Endometrium (tissue), 2 donors: ENCODE measurements at regions not wholly inside any gene's neighbourhood (a gene's known extent, or its start where the extent isn't known, plus 50 kb on each side); places are given as distances from the start of the nearest gene placed in this dataset.
"Not testable (repeated sequence)": the region's sequence is repeated elsewhere in the genome, so short reads cannot be mapped to it uniquely, and the experiment has no call there.

ENCODE experiments used
- FAIRE-seq: peaks from 2 replicates; lab custom pipeline; 2012; peaks lifted over from hg19 to GRCh38; lab: Jason Lieb, UNC
- donor health status: control.
- donor health status: control.

GRCh38 chr1:192418552-192419285, 101.9 kb downstream of the RGS21 start:
- FAIRE-seq, result no peak

- FAIRE-seq, result no peak
Observed at GRCh38 chr1:192430644-192431043, 113.9 kb downstream of the RGS21 start.

DNA sequence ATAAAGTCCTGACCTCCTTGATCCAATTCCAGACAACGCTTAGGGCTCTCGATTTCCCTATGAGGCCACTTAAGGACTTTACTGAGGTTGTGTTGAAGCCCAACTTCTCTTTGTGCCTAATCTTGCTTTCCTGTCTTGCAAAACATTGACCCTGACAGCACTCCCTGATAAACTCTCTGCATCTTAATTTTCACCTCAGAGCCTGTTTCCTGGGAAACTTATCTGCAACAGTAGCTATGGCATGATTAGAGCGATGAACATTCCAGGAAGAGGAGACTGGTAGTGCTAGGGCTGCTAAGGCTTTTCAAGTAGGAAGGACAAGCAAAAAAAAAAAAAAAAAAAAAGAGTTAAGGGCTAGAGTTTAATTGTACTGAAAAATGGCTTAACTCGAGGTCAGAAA, 118.9 kb downstream of the RGS21 start:
- no peak for FAIRE-seq

GRCh38 chr1:192436441-192437078, 119.8 kb downstream of the RGS21 start:
- FAIRE-seq, result no peak

DNA sequence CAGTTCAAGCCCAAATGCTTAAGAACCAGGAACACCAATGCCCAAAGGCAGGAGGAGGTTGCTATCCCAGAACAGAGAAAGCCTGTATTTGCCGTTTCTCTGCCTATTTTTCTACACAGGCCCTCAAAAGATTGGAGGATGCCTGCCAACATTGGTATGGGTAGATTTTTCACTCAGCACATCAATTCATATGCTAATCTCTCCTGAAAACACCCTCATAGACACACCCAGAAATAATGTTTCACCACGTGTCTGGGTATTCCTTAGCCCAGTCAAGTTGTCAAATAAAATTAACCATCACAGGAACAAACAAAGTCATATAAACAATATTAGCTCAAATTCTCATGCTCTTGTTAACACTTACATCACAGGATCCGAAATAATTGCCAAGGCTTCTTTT, 121.9 kb downstream of the RGS21 start:
- FAIRE-seq, result no peak

DNA sequence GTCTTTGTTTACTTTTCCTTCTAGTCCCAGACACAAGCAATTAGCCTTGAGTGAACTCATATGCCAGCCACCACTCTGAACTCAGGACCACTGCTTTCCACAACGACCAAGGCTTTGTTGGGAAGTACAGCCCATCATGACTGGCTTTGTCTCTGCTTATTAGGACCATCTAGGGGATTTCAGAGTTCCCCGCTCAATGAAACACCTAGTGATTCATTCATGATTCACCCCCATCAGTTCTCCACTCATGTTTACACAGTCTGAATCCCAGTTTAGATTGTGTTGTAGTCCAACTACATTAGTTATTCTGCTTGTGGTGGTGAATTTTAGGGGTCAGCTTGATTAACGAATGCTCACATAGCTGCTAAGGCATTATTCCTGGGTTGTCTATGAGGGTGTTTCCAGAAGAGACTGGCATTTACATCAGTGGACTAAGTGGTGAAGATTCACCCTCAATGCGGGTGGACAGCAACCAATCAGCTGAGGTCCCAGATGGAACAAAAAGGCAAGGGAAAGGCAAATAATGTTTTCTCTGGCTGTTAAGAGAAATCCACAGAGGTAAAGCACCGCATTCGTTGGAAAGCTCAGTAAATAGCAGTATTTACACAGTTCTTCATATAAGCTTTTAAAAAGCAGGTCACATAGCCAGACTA, 122.7 kb downstream of the RGS21 start:
- no peak for FAIRE-seq

DNA sequence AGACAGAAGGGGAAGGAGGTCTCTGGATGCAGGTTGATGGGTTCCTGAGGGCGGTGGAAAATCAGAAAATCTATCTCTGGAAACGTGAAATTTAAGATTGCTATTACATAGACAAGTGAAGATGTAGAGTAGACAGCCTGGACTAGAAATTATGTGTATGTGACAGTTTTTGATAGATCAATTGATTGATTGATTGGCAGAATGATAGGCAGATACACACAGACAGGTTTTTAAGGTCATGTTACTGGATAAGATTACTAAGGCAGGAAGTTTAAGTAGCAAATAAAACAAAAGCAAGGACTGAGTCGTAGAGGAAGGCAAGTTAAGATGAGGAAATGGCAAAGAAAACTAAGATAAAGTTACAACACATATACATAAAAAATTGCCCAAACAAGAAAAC, 124.7 kb downstream of the RGS21 start:
- FAIRE-seq, result no peak

- no peak for FAIRE-seq
Observed at GRCh38 chr1:192442736-192443135, 125.9 kb downstream of the RGS21 start.

DNA sequence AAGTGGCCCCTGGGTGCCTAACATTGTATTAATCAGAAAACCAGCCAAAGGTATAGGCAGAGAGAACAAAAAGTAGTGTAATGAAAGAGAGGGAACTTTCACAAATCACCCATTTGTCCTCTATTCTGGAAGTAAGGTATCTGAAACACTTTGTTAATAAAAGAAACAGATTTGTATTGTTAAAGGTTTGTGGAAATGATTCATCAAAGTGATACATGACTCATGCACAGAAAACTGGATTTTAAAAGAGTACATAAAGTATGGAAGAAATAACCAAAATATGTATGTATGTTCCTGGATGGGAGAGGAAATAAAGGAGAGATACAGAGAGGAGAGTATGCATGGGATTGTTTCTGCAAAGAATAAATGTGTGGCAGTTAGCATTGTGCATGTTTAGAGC, 126.8 kb downstream of the RGS21 start:
- FAIRE-seq, result no peak

GRCh38 chr1:192445241-192445640, 128.4 kb downstream of the RGS21 start:
- FAIRE-seq, result no peak

DNA sequence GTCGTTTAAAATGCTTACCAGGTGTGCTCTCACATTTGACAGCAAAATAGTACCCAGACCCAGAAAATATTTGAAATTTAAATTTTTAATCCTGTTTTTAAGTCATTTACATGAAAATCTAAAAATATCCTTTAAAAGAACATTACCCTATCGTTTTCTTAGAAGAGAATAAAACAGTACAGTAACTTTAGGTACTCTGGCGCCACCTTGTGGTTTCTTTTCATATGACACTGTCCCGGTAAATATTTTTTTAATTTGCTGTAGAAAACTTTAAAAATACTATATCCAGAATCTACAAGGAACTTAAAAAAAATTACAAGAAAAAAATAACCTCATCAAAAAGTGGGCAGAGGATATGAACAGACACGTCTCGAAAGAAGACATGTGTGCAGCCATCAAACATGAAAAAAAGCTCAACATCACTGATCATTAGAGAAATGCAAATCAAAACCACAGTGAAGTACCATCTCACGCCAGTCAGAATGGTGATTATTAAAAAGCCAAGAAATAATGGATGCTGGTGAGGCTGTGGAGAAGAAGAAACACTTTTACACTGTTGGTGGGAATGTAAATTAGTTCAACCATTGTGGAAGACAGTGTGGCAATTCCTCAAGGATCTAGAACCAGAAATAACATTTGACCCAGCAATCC, 129.2 kb downstream of the RGS21 start:
- FAIRE-seq, result peak; percentile 95

GRCh38 chr1:192448026-192448578, 127.5 kb upstream of the RGS1 start:
- no peak for FAIRE-seq

DNA sequence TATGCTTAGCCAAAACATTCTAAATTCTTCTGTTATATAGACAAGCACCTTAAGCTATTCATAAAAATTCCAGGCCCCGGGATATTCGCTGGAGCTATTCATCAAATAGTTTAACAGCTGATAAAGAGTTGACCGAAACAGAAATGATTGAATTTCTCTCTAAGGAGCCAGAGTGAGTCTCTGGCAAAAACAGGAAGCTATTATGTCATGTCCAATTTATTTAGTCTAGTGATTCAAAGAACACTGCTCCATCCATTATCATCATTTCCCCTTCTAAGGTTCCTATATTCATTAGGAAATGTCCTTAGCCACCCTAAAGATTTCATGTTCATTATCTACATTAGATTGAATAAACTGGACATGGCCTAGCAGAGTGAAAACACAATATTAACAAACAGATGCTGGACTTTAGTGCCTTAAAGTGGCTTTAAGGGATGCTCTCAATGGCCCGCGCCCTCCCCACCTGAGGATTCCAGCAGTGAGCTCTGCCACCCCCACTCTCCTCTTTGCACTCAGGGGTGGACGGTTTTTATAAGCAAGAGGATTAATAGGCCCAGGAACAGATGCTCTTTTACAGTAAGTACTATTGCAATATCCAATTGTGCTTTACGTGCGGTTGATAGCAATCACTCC, 122.1 kb upstream of the RGS1 start:
- no peak for FAIRE-seq

GRCh38 chr1:192459467-192459866, 116.1 kb upstream of the RGS1 start:
- no peak for FAIRE-seq

- FAIRE-seq, result no peak
Observed at GRCh38 chr1:192461684-192462083, 113.9 kb upstream of the RGS1 start.

- no peak for FAIRE-seq
Observed at GRCh38 chr1:192462616-192463015, 113.0 kb upstream of the RGS1 start.

- FAIRE-seq, result no peak
Observed at GRCh38 chr1:192463661-192464060, 111.9 kb upstream of the RGS1 start.

GRCh38 chr1:192465221-192465620, 110.4 kb upstream of the RGS1 start:
- not testable (repeated sequence) for FAIRE-seq

DNA sequence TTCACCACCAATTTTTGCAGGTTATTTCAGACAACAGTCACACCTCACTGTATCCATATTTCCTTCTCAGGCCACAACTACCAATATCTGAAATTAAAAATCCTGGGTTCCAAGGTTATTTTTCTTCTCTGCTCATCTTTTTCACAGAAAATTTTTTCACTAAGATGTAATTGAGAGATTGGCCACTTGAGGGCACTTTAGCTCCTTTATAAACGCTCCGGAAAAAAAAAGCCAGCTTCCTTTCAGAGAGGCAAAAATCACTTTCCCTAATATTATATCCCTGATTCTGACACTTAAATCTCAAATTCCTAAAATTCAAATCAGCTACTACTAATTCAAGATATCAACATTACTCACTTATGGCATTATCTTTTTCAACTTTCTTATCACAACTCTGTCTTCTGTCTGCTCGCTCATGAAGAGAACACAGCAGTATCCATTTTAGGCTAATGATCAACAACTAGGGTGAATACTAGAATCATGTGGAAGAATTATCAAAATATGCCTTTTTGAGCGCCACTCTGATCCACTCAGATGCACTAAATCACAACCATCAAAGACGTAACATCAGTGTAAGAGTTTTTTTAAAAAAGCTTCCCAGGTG, 101.4 kb upstream of the RGS1 start:
- FAIRE-seq, result peak; percentile 81

DNA sequence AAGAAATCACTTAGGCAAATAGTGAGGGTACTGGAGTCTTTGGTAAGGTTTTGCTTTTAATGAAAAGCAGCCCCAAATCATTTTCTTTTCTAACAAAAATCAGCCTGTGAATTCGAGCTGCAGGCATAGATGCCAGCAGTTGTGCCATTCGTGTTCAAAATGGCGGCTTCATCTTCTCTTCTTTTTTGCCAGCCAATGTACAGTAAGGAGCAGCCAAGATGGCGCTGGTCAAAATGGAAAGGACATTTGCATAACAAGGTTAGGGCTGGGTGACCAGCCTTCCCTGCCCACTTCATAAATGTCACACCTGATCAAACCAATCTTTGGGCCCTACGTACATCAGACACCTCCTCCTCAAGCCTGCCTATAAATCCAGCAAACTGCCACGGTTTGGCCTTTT, 100.2 kb upstream of the RGS1 start:
- FAIRE-seq, result no peak

DNA sequence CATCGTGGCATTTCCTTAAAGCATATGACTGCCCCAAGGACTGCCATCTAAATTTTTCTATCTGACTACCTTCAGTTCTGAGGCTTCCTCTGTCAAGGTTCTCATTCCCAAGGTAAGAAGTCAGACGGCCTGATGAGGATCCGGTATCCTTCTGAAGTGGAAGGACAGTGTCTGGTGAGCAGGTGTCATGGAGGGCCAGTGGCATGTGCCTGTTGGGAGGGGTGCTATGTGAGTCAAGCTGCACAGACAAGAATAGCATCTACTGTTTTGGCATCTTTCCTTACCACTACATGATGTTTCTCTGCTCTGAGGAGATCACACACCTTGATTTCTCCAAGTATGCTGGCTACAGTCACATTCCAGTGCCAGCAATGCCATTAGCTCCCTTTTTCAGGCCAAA, 99.6 kb upstream of the RGS1 start:
- no peak for FAIRE-seq

- no peak for FAIRE-seq
Observed at GRCh38 chr1:192476802-192477298, 98.7 kb upstream of the RGS1 start.
